Motor neuron (in vitro differentiated cells): ENCODE measurements at regions not wholly inside any gene's neighbourhood (a gene's known extent, or its start where the extent isn't known, plus 50 kb on each side); places are given as distances from the start of the nearest gene placed in this dataset.

Experiments
- ATAC-seq, 8 experiments: fragments of 200-7000 bp; cut with Tn5 transposase; replicated peaks in 6 of 8; 2 replicates each; pipeline ENCODE4 v1.8.0; 2021; ENCODE audit warnings: mild to moderate bottlenecking in 8 of 8, moderate library complexity in 8 of 8
- H3K27ac ChIP-seq, 2 donors: fragments of 250-450 bp; sonication (Bioruptor Pico); 2 replicates each; pipeline ENCODE4 v1.9.0; 2021; ENCODE audit warnings: antibody characterized with exemption in 2 of 2, mild to moderate bottlenecking in 2 of 2, moderate library complexity in 1 of 2
- H3K4me1 ChIP-seq, 2 donors: fragments of 250-450 bp; sonication (Bioruptor Pico); replicated peaks in 1 of 2; 2 replicates each; pipeline ENCODE4 v1.6.1; 2021; ENCODE audit warnings: antibody characterized with exemption in 2 of 2, mild to moderate bottlenecking in 2 of 2, moderate library complexity in 1 of 2
- H3K4me3 ChIP-seq, 5 donors: fragments of 250-450 bp; sonication (Bioruptor Pico); 2 replicates each; pipeline ENCODE4 v1.9.0; 2021; ENCODE audit warnings: antibody characterized with exemption in 5 of 5, mild to moderate bottlenecking in 5 of 5, moderate library complexity in 4 of 5
- WGBS, 10 experiments: fragments of 450-650 bp; shearing (Covaris generic); methylation state at CpG; one replicate each; pipeline ENCODE4 v1.0.0; 2022; 5-methylcytosine and 5-hydroxymethylcytosine counted together
- in situ Hi-C, 9 experiments: fragments of 400-800 bp; cut with MboI; loops; one replicate each; pipeline ENCODE4 v1.15.0; 2021; ENCODE audit warnings: low sequenced_read_pairs in 9 of 9, low pct_unique_long_range_greater_than_20kb in 2 of 9; ENCODE audit not compliant: unreplicated experiment in 9 of 9

DNA sequence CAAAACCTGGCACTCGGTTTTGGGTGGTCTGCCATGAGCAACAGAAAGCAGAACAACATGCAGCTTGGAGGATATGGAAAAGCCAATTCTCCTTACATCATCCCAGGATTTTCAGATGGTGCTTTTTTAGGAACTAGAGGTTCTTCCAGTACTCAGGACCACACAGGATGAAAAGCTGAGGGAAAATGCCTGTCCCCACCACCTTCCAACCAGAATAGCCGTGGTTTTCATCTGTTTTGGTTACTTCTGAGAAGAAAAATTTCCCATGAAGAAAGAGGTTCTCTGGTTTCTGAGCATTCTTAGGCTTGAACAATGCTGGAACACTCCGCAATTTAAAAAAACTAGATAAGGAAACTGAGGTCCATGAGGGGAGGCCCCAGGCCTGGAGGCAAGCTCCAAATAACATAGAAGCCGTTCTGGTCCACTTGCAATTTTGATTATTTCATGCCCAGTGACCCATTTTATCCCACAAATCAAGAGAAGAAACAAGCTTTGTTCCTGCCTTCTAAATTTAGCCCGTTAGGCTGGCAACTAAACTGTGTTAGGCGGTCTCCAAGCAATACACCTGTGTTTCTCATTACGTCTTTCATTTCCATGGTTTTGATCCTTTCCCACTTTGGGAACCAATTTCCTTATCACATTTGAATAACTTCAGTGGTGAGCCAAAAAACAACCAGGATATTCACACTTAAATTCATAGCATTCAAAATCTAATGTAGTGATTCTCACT is 79.2 kb upstream of the SPIN1 start:
- H3K27ac ChIP-seq = no peak overlapping the region
- no peak overlapping the region for H3K4me3 ChIP-seq
- H3K4me1 ChIP-seq = peaks cover 12% of the 10 kb centered on the region in 2 donors
- in situ Hi-C loops = loop anchor here in 1 of 9 experiments (25.0 kb wide), 1 partner anchor 103 kb away; no protein-coding TSS in a partner anchor
- 55 to 100% (median 88%) methylated on average over 1 to 6 of the region's 7 CpGs; no CpG with 5 or more reads in 1 of the 10 experiments for WGBS, 10 experiments
- ATAC-seq = no peak

GRCh38 chr9:88307136-88307535 is 81.1 kb upstream of the SPIN1 start:
- ATAC-seq = no peak
- no peak overlapping the region for H3K27ac ChIP-seq
- in situ Hi-C loops = loop anchor here in 1 of 9 experiments (25.0 kb wide), 1 partner anchor 105 kb away; no protein-coding TSS in a partner anchor
- no peak overlapping the region for H3K4me3 ChIP-seq
- H3K4me1 ChIP-seq = peaks cover 0 to 4% of the 10 kb centered on the region in 2 donors
- WGBS, 10 experiments = 76 to 100% (median 89%) methylated on average over 1 to 5 of the region's 7 CpGs; no CpG with 5 or more reads in 5 of the 10 experiments

GRCh38 chr9:88303721-88304451 is 84.4 kb upstream of the SPIN1 start:
- Histone ChIP-seq H3K4me3 (no peak overlapping the region), H3K4me1 (peaks cover 0 to 4% of the 10 kb centered on the region in 2 donors), H3K27ac (no peak overlapping the region)
- peak in 5 of 8 experiments; percentile 23 to 56 (median 50) for ATAC-seq
- WGBS, 10 experiments = 7 to 100% (median 72%) methylated on average over 1 to 3 of the region's 4 CpGs; no CpG with 5 or more reads in 2 of the 10 experiments
- in situ Hi-C loops = loop anchor here in 1 of 9 experiments (25.0 kb wide), 1 partner anchor 108 kb away; no protein-coding TSS in a partner anchor

DNA sequence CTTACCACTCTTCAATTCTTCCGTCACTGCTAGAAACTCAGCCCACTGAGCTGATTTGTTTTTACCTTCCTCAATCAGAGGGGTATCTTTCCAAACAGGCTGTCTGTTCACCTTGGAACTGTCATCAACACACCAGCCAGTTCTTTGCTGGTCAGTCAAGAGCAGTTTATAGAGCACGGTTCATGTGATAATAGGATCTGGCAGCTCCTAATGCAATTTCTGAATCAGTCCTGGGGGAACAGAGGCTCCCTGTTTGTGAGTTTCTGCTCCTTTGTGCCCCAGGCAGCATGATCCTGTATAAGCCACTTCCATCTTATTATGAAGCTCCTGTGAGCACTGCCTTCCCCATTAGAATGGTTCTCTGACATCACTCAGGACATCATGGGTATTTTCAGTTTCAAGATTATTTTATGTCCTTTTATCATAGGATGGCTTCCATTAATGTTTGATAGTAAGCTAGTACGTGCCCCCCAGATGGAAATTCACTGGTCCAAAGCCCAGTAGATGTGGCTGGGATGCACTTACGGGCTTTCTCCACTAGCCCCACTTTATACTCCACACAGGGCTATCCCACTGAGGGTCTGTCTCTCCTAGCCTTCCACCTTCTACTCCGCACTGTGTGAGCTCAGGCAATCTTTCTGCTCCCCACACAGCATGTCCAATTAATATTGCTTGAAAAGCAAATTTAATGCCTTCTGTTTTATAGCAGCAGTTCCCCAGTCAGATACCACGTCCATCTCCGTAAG is 85.5 kb upstream of the SPIN1 start:
- Histone ChIP-seq H3K4me1 (peaks cover 0 to 4% of the 10 kb centered on the region in 2 donors), H3K27ac (no peak overlapping the region), H3K4me3 (no peak overlapping the region)
- ATAC-seq = peak in 1 of 8 experiments; percentile 18
- WGBS, 10 experiments = 33 to 95% (median 81%) methylated on average over 1 to 6 of the region's 7 CpGs
- in situ Hi-C loops = loop anchor here in 1 of 9 experiments (25.0 kb wide), 1 partner anchor 110 kb away; no protein-coding TSS in a partner anchor

- peaks cover 0 to 4% of the 10 kb centered on the region in 2 donors for H3K4me1 ChIP-seq
- H3K27ac ChIP-seq = no peak overlapping the region
- H3K4me3 ChIP-seq = no peak overlapping the region
- WGBS, 10 experiments = 53 to 100% (median 80%) methylated on average over 1 to 5 of the region's 8 CpGs; no CpG with 5 or more reads in 3 of the 10 experiments
- in situ Hi-C loops = loop anchor here in 1 of 9 experiments (25.0 kb wide), 1 partner anchor 112 kb away; no protein-coding TSS in a partner anchor
- no peak for ATAC-seq
Observed at GRCh38 chr9:88300556-88300955, 87.7 kb upstream of the SPIN1 start.

DNA sequence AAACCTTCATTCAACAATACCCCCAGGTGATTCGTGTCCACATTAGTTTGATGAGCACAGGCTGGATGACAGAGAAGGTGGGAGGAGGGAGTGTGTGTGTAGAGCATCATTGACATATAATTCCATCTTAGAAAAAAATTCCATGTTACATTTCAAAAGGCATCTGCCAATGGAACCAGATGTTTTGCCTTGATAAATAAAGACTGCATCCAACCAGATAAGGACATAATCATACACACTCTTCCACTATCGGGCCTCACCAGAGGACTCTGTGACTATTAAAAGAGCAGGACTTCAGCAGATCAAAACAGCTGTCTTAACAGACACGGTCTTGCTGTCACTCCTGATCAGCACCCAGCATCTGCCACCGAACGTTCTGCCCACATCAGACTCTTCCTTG is 96.4 kb upstream of the SPIN1 start:
- in situ Hi-C loops = no loop called here
- peak in 2 of 8 experiments; percentile 23 to 24 for ATAC-seq
- no peak overlapping the region for H3K27ac ChIP-seq
- H3K4me3 ChIP-seq = no peak overlapping the region
- peaks cover 0 to 10% of the 10 kb centered on the region in 2 donors for H3K4me1 ChIP-seq
- WGBS, 10 experiments = 0 to 100% (median 73%) methylated on average over 1 to 3 of the region's 5 CpGs; no CpG with 5 or more reads in 2 of the 10 experiments

DNA sequence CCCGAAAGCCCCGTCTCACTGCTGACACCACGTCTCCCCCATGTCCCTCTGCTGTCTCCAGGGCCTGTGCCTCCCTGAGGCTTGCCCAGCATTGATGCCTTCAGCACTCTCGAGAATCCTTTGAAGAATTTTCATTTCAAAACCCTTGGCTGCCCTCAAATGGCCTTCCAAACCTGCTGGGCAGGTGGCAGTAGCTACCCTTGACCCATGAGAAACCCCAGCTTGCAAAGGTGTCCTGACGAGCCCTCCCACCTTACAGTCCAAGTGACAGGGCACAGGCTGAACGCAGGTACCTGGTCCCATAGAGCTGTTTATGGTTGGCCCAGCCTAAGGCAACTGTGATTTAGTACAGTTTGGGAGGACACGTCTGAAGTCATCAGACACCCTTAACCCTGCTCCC is 97.2 kb upstream of the SPIN1 start:
- H3K27ac ChIP-seq = no peak overlapping the region
- WGBS, 10 experiments = 17 to 100% (median 86%) methylated on average over 1 to 4 of the region's 7 CpGs; no CpG with 5 or more reads in 3 of the 10 experiments
- H3K4me3 ChIP-seq = no peak overlapping the region
- no peak for ATAC-seq
- peaks cover 0 to 10% of the 10 kb centered on the region in 2 donors for H3K4me1 ChIP-seq
- in situ Hi-C loops = no loop called here

DNA sequence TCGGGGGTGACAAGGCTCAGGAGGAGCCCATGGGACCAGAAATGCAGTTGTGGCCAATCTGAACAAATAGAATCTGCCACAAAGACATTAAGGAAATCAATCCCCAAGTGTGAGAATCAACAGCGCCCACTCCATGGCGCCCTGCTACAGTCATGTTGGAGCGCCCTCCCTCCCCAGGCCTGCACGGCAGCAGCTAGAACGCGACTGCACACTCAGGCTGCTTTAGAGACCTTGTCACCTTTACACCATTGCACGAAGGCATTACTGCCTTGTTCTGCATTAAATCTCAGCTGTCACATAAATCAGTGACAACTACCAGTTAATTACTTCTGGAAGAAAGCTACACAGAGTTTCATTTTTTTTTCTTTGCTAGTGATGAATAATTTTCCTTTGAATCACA is 98.7 kb upstream of the SPIN1 start:
- Histone ChIP-seq H3K27ac (no peak overlapping the region), H3K4me3 (no peak overlapping the region), H3K4me1 (peaks cover 0 to 10% of the 10 kb centered on the region in 2 donors)
- ATAC-seq = peak in 5 of 8 experiments; percentile 88 to 99 (median 99)
- 40 to 100% (median 65%) methylated on average over 1 to 7 of the region's 8 CpGs; no CpG with 5 or more reads in 4 of the 10 experiments for WGBS, 10 experiments
- in situ Hi-C loops = no loop called here

- Histone ChIP-seq H3K27ac (no peak overlapping the region), H3K4me3 (no peak overlapping the region), H3K4me1 (peaks cover 0 to 10% of the 10 kb centered on the region in 2 donors)
- ATAC-seq = peak in 2 of 8 experiments; percentile 40 to 53
- 40 to 100% (median 57%) methylated on average over 1 to 2 of the region's 2 CpGs; no CpG with 5 or more reads in 5 of the 10 experiments for WGBS, 10 experiments
- in situ Hi-C loops = no loop called here
Observed at GRCh38 chr9:88287972-88288371, 100.3 kb upstream of the SPIN1 start.

GRCh38 chr9:88280816-88281382 is 107.3 kb upstream of the SPIN1 start:
- WGBS, 10 experiments = 40 to 100% (median 61%) methylated on average over 2 to 7 of the region's 10 CpGs; no CpG with 5 or more reads in 4 of the 10 experiments
- peak in 5 of 8 experiments; percentile 99 to 100 (median 99) for ATAC-seq

DNA sequence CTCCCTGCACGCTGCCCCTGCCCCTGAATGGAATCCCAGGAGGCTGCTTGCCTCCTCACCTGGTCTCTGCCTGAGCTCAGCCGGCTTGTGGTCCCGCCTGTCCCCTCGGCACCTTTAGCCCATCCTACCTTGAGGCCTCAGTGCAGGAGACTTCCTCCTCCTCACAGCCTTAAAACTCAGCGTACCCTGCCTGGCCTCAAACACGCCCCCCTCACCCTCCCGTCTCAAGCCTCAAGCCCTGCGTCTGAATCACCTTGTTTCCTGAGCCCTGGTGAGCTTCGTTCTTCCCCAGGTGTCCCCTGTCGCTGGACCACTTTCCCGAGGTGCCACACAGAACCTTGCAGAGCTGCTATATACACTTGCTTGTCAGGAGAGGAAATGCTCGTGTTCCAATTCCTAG is 110.2 kb upstream of the SPIN1 start:
- no peak for ATAC-seq
- Histone ChIP-seq H3K4me3 (no peak overlapping the region), H3K4me1 (peaks cover 10 to 11% of the 10 kb centered on the region in 2 donors), H3K27ac (no peak overlapping the region)
- in situ Hi-C loops = no loop called here
- 73 to 100% (median 93%) methylated on average over 2 to 8 of the region's 12 CpGs; no CpG with 5 or more reads in 2 of the 10 experiments for WGBS, 10 experiments

More at GRCh38 chr9:88280816-88281382, 107.3 kb upstream of the SPIN1 start:
- Histone ChIP-seq H3K27ac (peak overlapping the region in 1 of 2 donors; percentile 38), H3K4me3 (no peak overlapping the region), H3K4me1 (peaks cover 10 to 11% of the 10 kb centered on the region in 2 donors)
- in situ Hi-C loops = no loop called here

DNA sequence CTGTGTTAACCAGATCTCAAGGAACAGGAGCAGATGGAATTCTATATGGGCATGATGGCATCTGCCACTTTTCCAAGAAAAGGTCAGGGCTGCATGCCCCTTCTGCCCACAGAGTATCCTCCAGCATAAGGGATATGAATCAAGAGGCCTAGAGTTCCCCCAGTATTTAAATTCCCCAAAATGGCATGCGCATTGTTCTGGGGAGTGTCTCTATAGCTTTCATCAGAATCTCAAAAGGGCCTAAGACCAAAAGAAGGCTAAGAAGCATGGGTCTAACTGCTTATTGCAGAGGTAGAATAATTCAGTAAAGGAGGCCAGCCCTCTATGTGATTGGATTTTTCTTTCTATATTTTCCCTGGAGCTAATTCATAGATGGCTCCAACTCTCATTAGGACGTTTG is 114.2 kb upstream of the SPIN1 start:
- in situ Hi-C loops = no loop called here
- Histone ChIP-seq H3K4me3 (no peak overlapping the region), H3K4me1 (no peaks in the 10 kb centered on the region), H3K27ac (no peak overlapping the region)
- 50 to 100% (median 81%) methylated on average over 1 to 2 of the region's 2 CpGs; no CpG with 5 or more reads in 4 of the 10 experiments for WGBS, 10 experiments
- ATAC-seq = peak in 3 of 8 experiments; percentile 63 to 72 (median 70)
